Panc1 (cell line): ENCODE measurements at regions not wholly inside any gene's neighbourhood (a gene's known extent, or its start where the extent isn't known, plus 50 kb on each side); places are given as distances from the start of the nearest gene placed in this dataset.

Experiments used
- POLR2AphosphoS5 ChIP-seq: IDR thresholded peaks from 2 replicates; pipeline ENCODE4 v1.6.1; 2012; ENCODE audit warnings: mild to moderate bottlenecking, low read depth, low read length, moderate library complexity
- SIN3A ChIP-seq: IDR thresholded peaks from 2 replicates; pipeline ENCODE4 v1.6.1; 2012; ENCODE audit warnings: low read depth, mild to moderate bottlenecking, low read length, moderate library complexity, borderline replicate concordance; ENCODE audit not compliant: insufficient read depth
- TF ChIP-seq, protein P1 (sequence below), 2 experiments: IDR thresholded peaks; 2 replicates each; pipeline ENCODE4 v1.6.1; 2011 to 2012; ENCODE audit warnings: low read depth in 2 of 2, control low read depth in 1 of 2, low read length in 1 of 2, mild to moderate bottlenecking in 1 of 2, moderate library complexity in 1 of 2; ENCODE audit not compliant: insufficient read depth in 1 of 2
- TF ChIP-seq, protein P2 (sequence below): fragments of 450-650 bp; IDR thresholded peaks from 2 replicates; pipeline ENCODE4 v1.5.1; 2017; ENCODE audit warnings: mild to moderate bottlenecking

- TF ChIP-seq, protein P1, sequence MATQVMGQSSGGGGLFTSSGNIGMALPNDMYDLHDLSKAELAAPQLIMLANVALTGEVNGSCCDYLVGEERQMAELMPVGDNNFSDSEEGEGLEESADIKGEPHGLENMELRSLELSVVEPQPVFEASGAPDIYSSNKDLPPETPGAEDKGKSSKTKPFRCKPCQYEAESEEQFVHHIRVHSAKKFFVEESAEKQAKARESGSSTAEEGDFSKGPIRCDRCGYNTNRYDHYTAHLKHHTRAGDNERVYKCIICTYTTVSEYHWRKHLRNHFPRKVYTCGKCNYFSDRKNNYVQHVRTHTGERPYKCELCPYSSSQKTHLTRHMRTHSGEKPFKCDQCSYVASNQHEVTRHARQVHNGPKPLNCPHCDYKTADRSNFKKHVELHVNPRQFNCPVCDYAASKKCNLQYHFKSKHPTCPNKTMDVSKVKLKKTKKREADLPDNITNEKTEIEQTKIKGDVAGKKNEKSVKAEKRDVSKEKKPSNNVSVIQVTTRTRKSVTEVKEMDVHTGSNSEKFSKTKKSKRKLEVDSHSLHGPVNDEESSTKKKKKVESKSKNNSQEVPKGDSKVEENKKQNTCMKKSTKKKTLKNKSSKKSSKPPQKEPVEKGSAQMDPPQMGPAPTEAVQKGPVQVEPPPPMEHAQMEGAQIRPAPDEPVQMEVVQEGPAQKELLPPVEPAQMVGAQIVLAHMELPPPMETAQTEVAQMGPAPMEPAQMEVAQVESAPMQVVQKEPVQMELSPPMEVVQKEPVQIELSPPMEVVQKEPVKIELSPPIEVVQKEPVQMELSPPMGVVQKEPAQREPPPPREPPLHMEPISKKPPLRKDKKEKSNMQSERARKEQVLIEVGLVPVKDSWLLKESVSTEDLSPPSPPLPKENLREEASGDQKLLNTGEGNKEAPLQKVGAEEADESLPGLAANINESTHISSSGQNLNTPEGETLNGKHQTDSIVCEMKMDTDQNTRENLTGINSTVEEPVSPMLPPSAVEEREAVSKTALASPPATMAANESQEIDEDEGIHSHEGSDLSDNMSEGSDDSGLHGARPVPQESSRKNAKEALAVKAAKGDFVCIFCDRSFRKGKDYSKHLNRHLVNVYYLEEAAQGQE (IDR thresholded peaks at IDR 0.05; ENCODE audit: insufficient read depth in 1 of 2, low read depth in 2 of 2, low read length in 1 of 2) = no peak
- no peak for TF ChIP-seq SIN3A
- TF ChIP-seq, protein P2, sequence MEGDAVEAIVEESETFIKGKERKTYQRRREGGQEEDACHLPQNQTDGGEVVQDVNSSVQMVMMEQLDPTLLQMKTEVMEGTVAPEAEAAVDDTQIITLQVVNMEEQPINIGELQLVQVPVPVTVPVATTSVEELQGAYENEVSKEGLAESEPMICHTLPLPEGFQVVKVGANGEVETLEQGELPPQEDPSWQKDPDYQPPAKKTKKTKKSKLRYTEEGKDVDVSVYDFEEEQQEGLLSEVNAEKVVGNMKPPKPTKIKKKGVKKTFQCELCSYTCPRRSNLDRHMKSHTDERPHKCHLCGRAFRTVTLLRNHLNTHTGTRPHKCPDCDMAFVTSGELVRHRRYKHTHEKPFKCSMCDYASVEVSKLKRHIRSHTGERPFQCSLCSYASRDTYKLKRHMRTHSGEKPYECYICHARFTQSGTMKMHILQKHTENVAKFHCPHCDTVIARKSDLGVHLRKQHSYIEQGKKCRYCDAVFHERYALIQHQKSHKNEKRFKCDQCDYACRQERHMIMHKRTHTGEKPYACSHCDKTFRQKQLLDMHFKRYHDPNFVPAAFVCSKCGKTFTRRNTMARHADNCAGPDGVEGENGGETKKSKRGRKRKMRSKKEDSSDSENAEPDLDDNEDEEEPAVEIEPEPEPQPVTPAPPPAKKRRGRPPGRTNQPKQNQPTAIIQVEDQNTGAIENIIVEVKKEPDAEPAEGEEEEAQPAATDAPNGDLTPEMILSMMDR = no peak
- TF ChIP-seq POLR2AphosphoS5 = no peak
Observed at GRCh38 chr6:25054469-25054868, 118.7 kb upstream of the RIPOR2 start.
